Activated CD4-positive, alpha-beta memory T cell treated with anti-CD3 and anti-CD28 coated beads for 36 hours (primary cell): ENCODE measurements at regions not wholly inside any gene's neighbourhood (a gene's known extent, or its start where the extent isn't known, plus 50 kb on each side); places are given as distances from the start of the nearest gene placed in this dataset.
"Not testable (repeated sequence)": the region's sequence is repeated elsewhere in the genome, so short reads cannot be mapped to it uniquely, and the experiment has no call there.

ENCODE experiments used
- CTCF ChIA-PET: fragments of 350-600 bp; sonication (Branson Sonifier 250); formaldehyde crosslinking; loops from one replicate; lab custom pipeline; 2021; ENCODE audit warnings: antibody characterized with exemption, inconsistent platforms; lab: Charles Lee
- POLR2A ChIA-PET: fragments of 350-600 bp; sonication (Branson Sonifier 250); formaldehyde crosslinking; loops from one replicate; lab custom pipeline; 2021; ENCODE audit warnings: antibody characterized with exemption; lab: Charles Lee
- DNase-seq: peaks from one replicate; pipeline ENCODE4 v3.0.0-alpha.2; 2020
- H3K27ac Mint-ChIP-seq: one replicate; pipeline ENCODE4 v1.8.0; 2021; ENCODE audit warnings: mixed read lengths
- H3K27me3 Mint-ChIP-seq: one replicate; pipeline ENCODE4 v1.8.0; 2021; ENCODE audit warnings: mixed read lengths
- H3K36me3 Mint-ChIP-seq: one replicate; pipeline ENCODE4 v1.8.0; 2021; ENCODE audit warnings: mixed read lengths
- H3K4me1 Mint-ChIP-seq: one replicate; pipeline ENCODE4 v1.8.0; 2021; ENCODE audit warnings: low read depth, mixed read lengths
- H3K4me3 Mint-ChIP-seq: one replicate; pipeline ENCODE4 v1.8.0; 2021; ENCODE audit warnings: mild to moderate bottlenecking, mixed read lengths
- H3K9me3 Mint-ChIP-seq: one replicate; pipeline ENCODE4 v1.8.0; 2021; ENCODE audit warnings: mixed read lengths
- intact Hi-C: fragments of 100-400 bp; cut with micrococcal nuclease; formaldehyde crosslinking; loops from one replicate; pipeline ENCODE4 v1.15.1; 2023

DNA sequence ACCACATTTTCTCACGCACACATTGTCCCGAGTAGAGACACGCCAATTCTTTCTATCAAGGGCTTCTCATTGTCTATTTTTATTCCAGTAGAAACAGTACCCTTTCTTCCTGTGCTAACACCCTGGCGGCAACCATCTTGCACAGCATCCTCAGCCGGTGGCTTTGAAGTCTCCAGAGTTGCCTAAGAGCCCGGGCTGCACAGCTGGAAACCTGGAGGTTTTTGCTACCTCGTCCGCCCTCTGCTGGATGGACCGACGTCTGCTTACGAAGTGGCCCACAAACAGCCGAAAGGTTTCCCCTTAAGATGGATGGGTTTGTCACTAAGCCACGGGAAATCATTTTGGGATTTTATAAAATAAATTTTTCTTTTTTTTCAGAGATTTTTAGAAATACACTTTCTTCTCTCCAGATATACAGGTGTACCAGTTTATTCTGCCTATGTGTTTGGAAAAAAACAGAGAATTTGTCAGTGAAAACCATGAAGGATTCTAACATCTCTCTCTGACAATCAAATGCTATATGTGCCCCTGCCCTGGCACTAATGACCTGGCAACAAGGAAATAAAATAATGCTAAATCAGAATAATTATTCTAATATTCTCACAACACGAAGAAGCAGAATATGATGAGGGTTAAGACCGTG, 81.8 kb upstream of the FAM204A start:
- peak; percentile 80 for DNase-seq
- H3K36me3 Mint-ChIP-seq: no peaks in the 10 kb centered on the region
- CTCF ChIA-PET: interaction anchor here (0.6 to 2.7 kb wide), 7 partner anchors 9 to 928 kb away, joined by 3 to 19 read pairs (median 4); no protein-coding TSS in a partner anchor
- no peaks in the 10 kb centered on the region for H3K9me3 Mint-ChIP-seq
- peaks cover 7% of the 10 kb centered on the region for H3K27me3 Mint-ChIP-seq
- POLR2A ChIA-PET: no interaction called here
- intact Hi-C loops: loop anchor here (5.0 kb wide), 2 partner anchors 82 to 927 kb away; partner anchors contain the start of gene FAM204A
- no peak overlapping the region for H3K4me3 Mint-ChIP-seq
- H3K4me1 Mint-ChIP-seq: peaks cover 3% of the 10 kb centered on the region
- no peak overlapping the region for H3K27ac Mint-ChIP-seq

DNA sequence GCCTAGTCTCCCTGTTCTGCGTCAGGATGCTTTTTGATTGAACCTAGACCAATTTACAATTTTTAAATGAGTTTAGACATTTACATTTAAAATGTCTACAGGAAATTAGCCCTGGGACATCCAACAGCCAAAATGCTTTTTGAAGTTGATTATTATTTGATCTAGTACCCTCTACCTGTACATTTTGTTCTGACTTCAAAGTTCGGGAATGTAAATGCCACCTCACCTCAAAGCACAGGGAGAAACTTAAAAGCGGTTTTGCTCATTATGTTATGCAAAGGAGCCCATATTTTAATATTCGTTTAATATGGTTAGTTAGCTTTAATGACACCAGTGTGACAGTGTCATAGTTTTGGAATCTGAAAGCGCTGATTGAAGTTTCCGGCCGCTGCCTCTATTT, 80.1 kb upstream of the FAM204A start:
- CTCF ChIA-PET: interaction anchor here (0.9 to 2.7 kb wide), 3 partner anchors 11 to 39 kb away, joined by 3 to 19 read pairs (median 3); no protein-coding TSS in a partner anchor
- H3K4me3 Mint-ChIP-seq: no peak overlapping the region
- no peak overlapping the region for H3K27ac Mint-ChIP-seq
- no peak for DNase-seq
- POLR2A ChIA-PET: no interaction called here
- H3K9me3 Mint-ChIP-seq: no peaks in the 10 kb centered on the region
- H3K36me3 Mint-ChIP-seq: no peaks in the 10 kb centered on the region
- H3K4me1 Mint-ChIP-seq: peaks cover 3% of the 10 kb centered on the region
- intact Hi-C loops: loop anchor here (5.0 kb wide), 2 partner anchors 80 to 925 kb away; partner anchors contain the start of gene FAM204A
- peaks cover 9% of the 10 kb centered on the region for H3K27me3 Mint-ChIP-seq

DNA sequence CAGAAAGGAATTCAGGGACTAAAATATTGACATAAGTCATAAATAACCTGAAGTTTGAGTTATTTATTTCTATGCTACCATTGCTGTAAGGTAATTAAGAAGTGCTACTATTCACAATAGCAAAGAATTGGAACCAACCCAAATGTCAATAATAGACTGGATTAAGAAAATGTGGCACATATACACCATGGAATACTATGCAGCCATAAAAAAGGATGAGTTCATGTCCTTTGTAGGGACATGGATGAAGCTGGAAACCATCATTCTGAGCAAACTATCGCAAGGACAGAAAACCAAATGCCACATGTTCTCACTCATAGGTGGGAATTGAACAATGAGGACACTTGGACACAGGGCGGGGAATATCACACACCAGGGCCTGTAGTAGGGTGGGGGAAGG, 77.9 kb upstream of the FAM204A start:
- H3K36me3 Mint-ChIP-seq, POLR2A ChIA-PET, CTCF ChIA-PET, H3K9me3 Mint-ChIP-seq, H3K4me1 Mint-ChIP-seq, H3K27ac Mint-ChIP-seq, H3K4me3 Mint-ChIP-seq, DNase-seq: not testable (repeated sequence)
- intact Hi-C loops: loop anchor here (5.0 kb wide), 2 partner anchors 78 to 923 kb away; partner anchors contain the start of gene FAM204A
- H3K27me3 Mint-ChIP-seq: peaks cover 11% of the 10 kb centered on the region

DNA sequence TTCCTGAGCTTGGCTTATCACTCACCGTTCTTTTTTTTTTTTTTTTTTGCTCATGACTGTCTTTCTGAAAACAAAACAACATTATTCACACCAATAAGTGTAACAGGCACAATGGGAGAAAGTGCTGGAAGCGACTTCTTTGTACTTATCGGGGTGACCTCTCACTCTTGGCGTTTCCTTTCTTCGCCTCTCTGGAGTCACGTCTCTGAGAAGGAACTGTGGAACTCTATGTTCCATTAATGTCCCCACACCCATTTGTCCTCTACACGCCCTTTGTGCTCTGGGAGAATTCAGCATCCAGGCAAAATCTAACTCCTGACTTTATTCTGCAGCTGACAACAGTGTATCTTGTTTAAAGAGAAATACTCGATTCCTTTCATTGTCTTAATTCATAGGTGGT, 70.8 kb upstream of the FAM204A start:
- CTCF ChIA-PET: interaction anchor here (0.8 kb wide), 1 partner anchor 11 kb away, joined by 3 read pairs; no protein-coding TSS in a partner anchor
- Mint-ChIP-seq H3K36me3 (no peaks in the 10 kb centered on the region), H3K4me3 (no peak overlapping the region), H3K4me1 (no peaks in the 10 kb centered on the region), H3K27me3 (peaks cover 20% of the 10 kb centered on the region), H3K9me3 (no peaks in the 10 kb centered on the region), H3K27ac (no peak overlapping the region)
- no peak for DNase-seq
- POLR2A ChIA-PET: no interaction called here
- intact Hi-C loops: no loop called here

DNA sequence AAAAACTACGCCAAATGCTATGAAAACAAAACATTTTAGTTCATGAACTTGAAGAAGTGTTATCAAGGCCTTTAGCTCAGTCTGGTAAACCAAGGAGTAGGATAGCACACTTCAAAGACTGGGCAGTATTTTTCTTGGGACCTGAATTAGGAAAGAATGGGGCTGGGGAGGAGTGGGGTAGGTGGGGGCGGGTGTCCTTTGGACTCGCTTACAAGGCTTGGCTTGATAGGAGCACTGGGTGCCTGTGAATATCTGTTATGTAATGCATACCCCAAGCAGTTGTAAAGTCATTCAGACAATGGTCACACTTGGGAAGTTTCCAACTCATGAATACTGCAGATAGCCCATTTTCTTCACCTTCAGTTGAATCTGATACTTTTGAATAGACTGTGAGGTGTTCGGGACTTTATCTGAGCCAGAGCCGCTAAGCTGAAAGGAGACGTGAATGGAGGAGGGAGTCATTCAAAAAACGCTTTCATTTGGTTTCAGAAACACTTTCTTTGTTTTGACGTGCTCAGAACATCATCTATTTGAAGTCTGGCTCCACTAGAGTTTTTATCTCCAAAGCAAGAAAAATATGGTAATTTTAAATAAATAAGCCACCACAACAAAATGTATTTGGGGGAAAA, 70.1 kb upstream of the FAM204A start:
- no peak for DNase-seq
- CTCF ChIA-PET: no interaction called here

DNA sequence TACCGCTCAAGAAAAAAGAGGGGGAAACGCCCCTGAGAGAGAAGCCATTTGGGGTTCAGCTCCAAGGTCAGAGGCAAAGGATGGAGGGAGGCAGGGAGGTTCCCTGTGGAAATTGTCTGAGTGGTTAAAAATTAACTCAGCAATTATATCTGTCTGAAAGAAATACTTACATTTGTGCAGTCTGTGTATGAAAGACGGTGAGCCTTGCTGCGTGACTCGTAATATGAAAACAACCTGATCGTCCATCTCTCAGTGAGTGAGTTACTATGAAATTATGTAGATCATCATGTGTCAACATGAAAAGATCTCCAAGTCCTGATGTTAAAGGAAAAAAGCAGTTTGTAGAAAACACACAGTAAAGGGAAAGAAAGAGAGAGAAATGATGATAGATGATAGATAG, 67.2 kb upstream of the FAM204A start:
- CTCF ChIA-PET: no interaction called here
- H3K27ac Mint-ChIP-seq: no peak overlapping the region
- POLR2A ChIA-PET: no interaction called here
- no peaks in the 10 kb centered on the region for H3K9me3 Mint-ChIP-seq
- intact Hi-C loops: no loop called here
- no peak for DNase-seq
- peaks cover 18% of the 10 kb centered on the region for H3K27me3 Mint-ChIP-seq
- no peak overlapping the region for H3K4me3 Mint-ChIP-seq
- no peaks in the 10 kb centered on the region for H3K4me1 Mint-ChIP-seq
- no peaks in the 10 kb centered on the region for H3K36me3 Mint-ChIP-seq

More for the DNA sequence above, 70.1 kb upstream of the FAM204A start:
- intact Hi-C loops: no loop called here
- H3K27ac Mint-ChIP-seq: no peak overlapping the region
- no peaks in the 10 kb centered on the region for H3K9me3 Mint-ChIP-seq
- H3K36me3 Mint-ChIP-seq: no peaks in the 10 kb centered on the region
- peaks cover 23% of the 10 kb centered on the region for H3K27me3 Mint-ChIP-seq
- H3K4me3 Mint-ChIP-seq: no peak overlapping the region
- no peaks in the 10 kb centered on the region for H3K4me1 Mint-ChIP-seq
- POLR2A ChIA-PET: no interaction called here

DNA sequence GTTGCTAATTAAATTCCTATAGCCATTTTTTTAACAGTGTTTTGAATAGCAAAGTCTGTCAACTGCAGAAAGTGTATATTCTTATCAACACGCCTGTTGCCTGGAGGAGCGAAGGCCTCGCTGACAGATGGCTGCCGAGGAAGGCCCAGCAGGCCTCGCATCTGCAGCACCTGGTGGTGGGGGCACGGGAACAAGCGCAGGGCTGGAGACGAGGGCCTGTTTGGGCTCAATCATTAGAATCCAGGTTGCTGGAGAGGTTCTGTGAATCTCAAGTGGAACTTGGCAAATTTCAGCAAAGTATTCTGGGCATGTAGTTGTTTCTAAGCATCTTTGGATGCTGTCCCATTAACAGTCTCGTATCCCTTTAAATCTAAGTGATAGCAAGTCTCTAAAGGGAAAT, 66.1 kb upstream of the FAM204A start:
- intact Hi-C loops: no loop called here
- ChIA-PET POLR2A (no interaction called here), CTCF (no interaction called here)
- Mint-ChIP-seq H3K27ac (no peak overlapping the region), H3K36me3 (no peaks in the 10 kb centered on the region), H3K4me1 (no peaks in the 10 kb centered on the region), H3K4me3 (no peak overlapping the region), H3K27me3 (peaks cover 18% of the 10 kb centered on the region), H3K9me3 (no peaks in the 10 kb centered on the region)
- no peak for DNase-seq

DNA sequence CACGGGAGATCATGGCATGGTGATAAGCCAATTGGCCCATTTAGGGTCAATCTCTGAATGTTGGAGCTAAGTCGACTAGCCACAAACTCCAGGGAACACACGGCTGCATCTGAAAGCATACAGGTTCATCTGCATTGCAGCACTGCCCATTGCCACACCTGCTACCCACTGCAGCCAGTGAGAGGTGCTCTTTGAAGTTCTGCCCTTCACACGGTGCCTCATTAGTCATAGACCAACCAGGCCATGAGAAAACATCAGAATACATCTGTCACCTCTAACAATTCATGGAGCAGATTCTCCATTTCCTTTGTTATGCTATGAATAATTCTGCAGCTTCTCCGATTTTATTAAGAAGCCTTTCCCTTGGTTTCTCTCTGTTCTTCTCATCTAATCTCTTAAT, 65.7 kb upstream of the FAM204A start:
- CTCF ChIA-PET: no interaction called here
- H3K9me3 Mint-ChIP-seq: no peaks in the 10 kb centered on the region
- intact Hi-C loops: no loop called here

DNA sequence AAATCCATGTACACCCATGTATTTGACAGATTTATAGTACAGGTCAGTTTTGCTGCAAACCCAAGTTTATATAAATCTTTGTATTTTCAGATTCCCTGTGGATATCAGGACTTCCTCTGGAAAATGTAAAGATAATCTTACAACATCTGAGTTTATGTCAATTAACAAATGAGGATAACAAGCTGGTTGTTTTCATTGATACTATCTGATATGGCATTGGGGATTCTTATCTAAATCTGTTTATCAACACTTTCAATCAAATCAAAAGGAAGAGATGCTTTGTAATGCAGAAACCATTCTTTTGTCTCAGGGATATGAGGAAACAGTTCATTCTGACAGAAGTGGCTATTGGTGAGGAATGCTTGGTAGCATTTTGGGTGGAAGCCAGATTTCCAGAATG, 64.9 kb upstream of the FAM204A start:
- DNase-seq: no peak
- Mint-ChIP-seq H3K4me1 (no peaks in the 10 kb centered on the region), H3K9me3 (no peaks in the 10 kb centered on the region), H3K4me3 (no peak overlapping the region), H3K27me3 (peaks cover 14% of the 10 kb centered on the region), H3K36me3 (no peaks in the 10 kb centered on the region), H3K27ac (no peak overlapping the region)
- POLR2A ChIA-PET: no interaction called here
- CTCF ChIA-PET: no interaction called here
- intact Hi-C loops: no loop called here

More for the DNA sequence above, 65.7 kb upstream of the FAM204A start:
- Mint-ChIP-seq H3K4me1 (no peaks in the 10 kb centered on the region), H3K36me3 (no peaks in the 10 kb centered on the region), H3K27me3 (peaks cover 14% of the 10 kb centered on the region), H3K4me3 (no peak overlapping the region), H3K27ac (no peak overlapping the region)
- POLR2A ChIA-PET: no interaction called here
- DNase-seq: no peak

DNA sequence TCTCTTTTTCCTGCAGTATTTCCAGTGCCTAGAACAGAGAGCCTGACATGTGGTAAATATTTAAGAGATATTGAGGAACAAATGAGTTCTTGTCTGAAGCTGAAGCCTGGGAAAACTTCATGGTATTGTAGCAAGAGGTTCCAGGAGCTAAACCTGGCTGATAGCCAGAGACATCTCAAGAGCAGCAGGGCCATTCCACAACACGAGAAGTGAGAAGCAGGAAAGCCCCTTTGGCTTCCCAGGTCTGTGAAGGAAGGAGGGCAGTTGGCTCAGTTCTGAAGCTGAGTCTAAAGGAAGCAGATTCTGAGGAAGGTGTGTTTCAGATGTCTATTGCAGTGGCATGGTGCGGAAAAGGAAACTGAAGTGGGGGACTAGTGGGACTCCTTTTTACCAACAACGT, 63.8 kb upstream of the FAM204A start:
- intact Hi-C loops: no loop called here
- no peak overlapping the region for H3K4me3 Mint-ChIP-seq
- ChIA-PET CTCF (no interaction called here), POLR2A (no interaction called here)
- no peak overlapping the region for H3K27ac Mint-ChIP-seq
- H3K36me3 Mint-ChIP-seq: no peaks in the 10 kb centered on the region
- peaks cover 12% of the 10 kb centered on the region for H3K27me3 Mint-ChIP-seq
- no peaks in the 10 kb centered on the region for H3K9me3 Mint-ChIP-seq
- H3K4me1 Mint-ChIP-seq: no peaks in the 10 kb centered on the region
- DNase-seq: no peak

DNA sequence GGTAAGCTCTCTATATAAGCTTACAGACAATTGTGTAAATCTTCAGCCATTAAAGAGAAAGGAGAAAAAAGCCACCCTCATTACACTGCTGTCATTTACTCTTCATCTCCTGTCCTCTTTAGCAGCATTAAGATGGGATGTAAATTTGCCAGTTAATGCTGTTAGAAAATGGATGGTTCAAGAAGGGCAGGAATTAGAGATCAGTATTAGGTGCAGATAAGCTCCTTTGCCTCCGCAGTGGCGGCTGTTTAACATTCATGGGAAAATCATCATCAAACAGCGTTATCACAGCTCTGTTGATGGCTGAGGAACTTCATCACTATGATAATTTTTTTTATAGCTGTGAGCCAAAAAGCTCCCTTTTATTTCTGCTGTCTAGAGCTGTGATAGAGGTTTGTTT, 61.8 kb upstream of the FAM204A start:
- ChIA-PET CTCF (no interaction called here), POLR2A (no interaction called here)
- Mint-ChIP-seq H3K4me3 (no peak overlapping the region), H3K27ac (no peak overlapping the region), H3K27me3 (peaks cover 7% of the 10 kb centered on the region), H3K4me1 (no peaks in the 10 kb centered on the region), H3K36me3 (no peaks in the 10 kb centered on the region), H3K9me3 (no peaks in the 10 kb centered on the region)
- DNase-seq: no peak
- intact Hi-C loops: no loop called here

DNA sequence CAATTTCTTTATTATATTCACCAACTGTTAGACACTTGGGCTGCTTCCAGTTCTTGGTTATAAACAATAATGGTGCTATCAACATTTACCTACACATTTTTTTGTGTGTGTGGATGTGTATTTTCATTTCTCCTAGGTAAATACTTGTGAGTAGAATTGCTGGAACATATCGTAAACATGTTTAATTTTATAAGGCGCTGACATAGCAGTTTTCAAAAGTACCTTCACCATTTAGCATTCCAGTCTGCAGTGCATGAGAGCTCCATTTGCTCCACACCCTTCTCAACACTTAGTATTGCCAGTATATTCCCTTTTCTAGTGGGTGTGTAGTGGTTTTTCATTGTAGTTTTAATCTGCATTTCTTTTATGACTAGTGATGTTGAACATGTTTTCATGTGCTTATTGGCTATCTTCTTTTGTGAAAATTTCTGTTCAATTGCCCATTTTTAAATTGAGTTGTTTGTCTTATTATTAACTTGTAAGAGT, 59.6 kb upstream of the FAM204A start:
- DNase-seq: no peak
- Mint-ChIP-seq H3K9me3 (no peaks in the 10 kb centered on the region), H3K36me3 (no peaks in the 10 kb centered on the region), H3K27me3 (peaks cover 4% of the 10 kb centered on the region), H3K4me3 (no peak overlapping the region), H3K4me1 (no peaks in the 10 kb centered on the region), H3K27ac (no peak overlapping the region)
- intact Hi-C loops: no loop called here
- ChIA-PET CTCF (no interaction called here), POLR2A (no interaction called here)
